IMR-90 (cell line): ENCODE measurements at regions not wholly inside any gene's neighbourhood (a gene's known extent, or its start where the extent isn't known, plus 50 kb on each side); places are given as distances from the start of the nearest gene placed in this dataset.

ENCODE experiments used
- ATAC-seq: fragments of 200-7000 bp; cut with Tn5 transposase; 2 replicates; pipeline ENCODE4 v1.9.1; 2020; ENCODE audit warnings: low read depth, mild to moderate bottlenecking, moderate library complexity
- BruUV-seq: library from RNA; stranded (reverse); fragments of 400-500 nt; replicated peaks from 2 replicates; lab custom pipeline; 2021; lab: Mats Ljungman, UMichigan
- CTCF ChIA-PET: fragments of 300-600 bp; formaldehyde crosslinking; extraction: SDS; loops from one replicate; lab custom pipeline; 2021; ENCODE audit warnings: antibody characterized with exemption; lab: Yijun Ruan, JAX
- POLR2A ChIA-PET: fragments of 300-600 bp; sonication (Branson Sonifier 250); formaldehyde crosslinking; loops from one replicate; lab custom pipeline; 2022; ENCODE audit warnings: antibody characterized with exemption; ENCODE audit not compliant: unreplicated experiment; lab: Charles Lee
- DNase-seq: peaks from one replicate; pipeline ENCODE4 v3.0.0; 2013
- H2AFZ ChIP-seq: replicated peaks from 2 replicates; pipeline ENCODE3; 2013; ENCODE audit warnings: low read length, mild to moderate bottlenecking; ENCODE audit not compliant: poor library complexity
- H2AK5ac ChIP-seq: 2 replicates; pipeline ENCODE4 v1.6.1; 2013; ENCODE audit warnings: low read depth, low read length, inconsistent platforms
- H2AK9ac ChIP-seq: replicated peaks from 2 replicates; pipeline ENCODE3; 2013; ENCODE audit warnings: mild to moderate bottlenecking, low read depth, low read length, moderate library complexity; ENCODE audit not compliant: poor library complexity
- H2BK120ac ChIP-seq: 2 replicates; pipeline ENCODE4 v1.6.1; 2013; ENCODE audit warnings: low read depth, low read length, inconsistent platforms
- H2BK15ac ChIP-seq: 3 replicates; pipeline ENCODE4 v1.6.1; 2013; ENCODE audit warnings: low read depth, low read length, inconsistent platforms
- H2BK20ac ChIP-seq: 2 replicates; pipeline ENCODE4 v1.6.1; 2013; ENCODE audit warnings: low read depth, mild to moderate bottlenecking, inconsistent platforms, low read length, moderate library complexity
- H2BK5ac ChIP-seq: 2 replicates; pipeline ENCODE4 v1.6.1; 2013; ENCODE audit warnings: mild to moderate bottlenecking, low read depth, low read length, inconsistent platforms; ENCODE audit not compliant: poor library complexity, severe bottlenecking
- H3K14ac ChIP-seq: replicated peaks from 2 replicates; pipeline ENCODE4 v1.6.1; 2013; ENCODE audit warnings: low read depth, low read length, inconsistent platforms
- H3K18ac ChIP-seq: 2 replicates; pipeline ENCODE4 v1.6.1; 2013; ENCODE audit warnings: low read depth, low read length, control low read depth
- H3K23ac ChIP-seq: 2 replicates; pipeline ENCODE4 v1.6.1; 2013; ENCODE audit warnings: low read depth, low read length, inconsistent platforms
- H3K27ac ChIP-seq: 2 replicates; pipeline ENCODE4 v1.5.1; 2013; ENCODE audit warnings: mild to moderate bottlenecking, control low read depth, low read length; ENCODE audit not compliant: insufficient read depth
- H3K27me3 ChIP-seq: 2 replicates; pipeline ENCODE4 v1.6.1; 2013; ENCODE audit warnings: low read length; ENCODE audit not compliant: control insufficient read depth, insufficient read depth
- H3K36me3 ChIP-seq: 2 replicates; pipeline ENCODE4 v1.6.1; 2013; ENCODE audit warnings: low read length, mixed read lengths; ENCODE audit not compliant: control insufficient read depth, insufficient read depth
- H3K4ac ChIP-seq: 2 replicates; pipeline ENCODE4 v1.6.1; 2013; ENCODE audit warnings: low read depth, low read length, inconsistent platforms
- H3K4me1 ChIP-seq: 2 replicates; pipeline ENCODE4 v1.6.1; 2013; ENCODE audit warnings: low read length, mixed read lengths; ENCODE audit not compliant: control insufficient read depth, insufficient read depth
- H3K4me2 ChIP-seq: 2 replicates; pipeline ENCODE4 v1.6.1; 2013; ENCODE audit warnings: low read depth, mild to moderate bottlenecking, control low read depth, low read length, moderate library complexity
- H3K4me3 ChIP-seq: 2 replicates; pipeline ENCODE4 v1.5.1; 2013; ENCODE audit warnings: low read depth, mild to moderate bottlenecking, control low read depth, low read length, moderate library complexity; ENCODE audit not compliant: insufficient read depth
- H3K56ac ChIP-seq: 2 replicates; pipeline ENCODE4 v1.6.1; 2013; ENCODE audit warnings: low read length, inconsistent platforms; ENCODE audit not compliant: insufficient read depth; ENCODE audit errors: extremely low read depth
- H3K79me1 ChIP-seq, 2 experiments: 2 replicates each; pipeline ENCODE4 v1.6.1; 2013; ENCODE audit warnings: low read length in 2 of 2, inconsistent platforms in 1 of 2, low read depth in 1 of 2
- H3K9ac ChIP-seq: 2 replicates; pipeline ENCODE4 v1.6.1; 2013; ENCODE audit warnings: low read depth, low read length, control low read depth
- H3K9me1 ChIP-seq: 2 replicates; pipeline ENCODE4 v1.6.1; 2013; ENCODE audit warnings: low read length, inconsistent platforms; ENCODE audit not compliant: insufficient read depth
- H3K9me3 ChIP-seq: 2 replicates; pipeline ENCODE4 v1.6.1; 2013; ENCODE audit warnings: low read length; ENCODE audit not compliant: control insufficient read depth, insufficient read depth
- H4K20me1 ChIP-seq: 2 replicates; pipeline ENCODE4 v1.6.1; 2013; ENCODE audit warnings: low read length, inconsistent platforms; ENCODE audit not compliant: insufficient read depth
- H4K5ac ChIP-seq: 2 replicates; pipeline ENCODE4 v1.6.1; 2013; ENCODE audit warnings: mild to moderate bottlenecking, low read depth, low read length, control low read depth
- H4K8ac ChIP-seq, 2 experiments: 2 replicates each; pipeline ENCODE4 v1.6.1; 2013; ENCODE audit warnings: low read depth in 2 of 2, low read length in 2 of 2, control low read depth in 1 of 2, inconsistent platforms in 1 of 2
- H4K91ac ChIP-seq: 2 replicates; pipeline ENCODE4 v1.6.1; 2013; ENCODE audit warnings: low read depth, low read length, inconsistent platforms; ENCODE audit not compliant: insufficient read depth
- CHD1 ChIP-seq: IDR thresholded peaks from 2 replicates; pipeline ENCODE4 v1.6.1; 2012; ENCODE audit warnings: low read depth, low read length, improper control_type of control experiment
- MAFK ChIP-seq: IDR thresholded peaks from 2 replicates; pipeline ENCODE4 v1.6.1; 2012; ENCODE audit warnings: low read depth, low read length, improper control_type of control experiment
- MAZ ChIP-seq: IDR thresholded peaks from 2 replicates; pipeline ENCODE4 v1.6.1; 2012; ENCODE audit warnings: low read depth, mild to moderate bottlenecking, low read length, improper control_type of control experiment, moderate library complexity, borderline replicate concordance
- MXI1 ChIP-seq: IDR thresholded peaks from 2 replicates; pipeline ENCODE4 v1.6.1; 2012; ENCODE audit warnings: low read depth, mild to moderate bottlenecking, low read length, moderate library complexity, borderline replicate concordance
- NFE2L2 ChIP-seq: fragments of 150-350 bp; IDR thresholded peaks from 2 replicates; pipeline ENCODE4 v1.6.1; 2016; ENCODE audit warnings: low read depth, mild to moderate bottlenecking, low read length
- POLR2A ChIP-seq: IDR thresholded peaks from 2 replicates; pipeline ENCODE4 v1.6.1; 2012; ENCODE audit warnings: mild to moderate bottlenecking, low read depth, low read length
- RAD21 ChIP-seq: IDR thresholded peaks from 2 replicates; pipeline ENCODE4 v1.6.1; 2012; ENCODE audit warnings: low read length, improper control_type of control experiment
- RCOR1 ChIP-seq: IDR thresholded peaks from 2 replicates; pipeline ENCODE4 v1.6.1; 2012; ENCODE audit warnings: mild to moderate bottlenecking, low read length, improper control_type of control experiment; ENCODE audit not compliant: insufficient replicate concordance
- RFX5 ChIP-seq: IDR thresholded peaks from 2 replicates; pipeline ENCODE4 v1.8.0; 2012; ENCODE audit warnings: low read depth, mild to moderate bottlenecking, low read length, moderate library complexity
- SMC3 ChIP-seq: fragments of 150-350 bp; IDR thresholded peaks from 2 replicates; pipeline ENCODE4 v1.6.1; 2016; ENCODE audit warnings: low read depth, mild to moderate bottlenecking, antibody characterized with exemption, low read length, moderate library complexity
- USF2 ChIP-seq: fragments of 150-350 bp; IDR thresholded peaks from 2 replicates; pipeline ENCODE4 v1.6.1; 2017; ENCODE audit warnings: mild to moderate bottlenecking, antibody characterized with exemption, low read length, low read depth
- WGBS, 2 experiments: methylation state at CpG; one replicate each; pipeline versions ENCODE4 v1.1.5 to v1.1.7; 2013; ENCODE audit warnings: missing lambda C conversion rate in 2 of 2; ENCODE audit not compliant: insufficient read length in 1 of 2; ENCODE audit errors: extremely low coverage in 2 of 2; 5-methylcytosine and 5-hydroxymethylcytosine counted together
- dilution Hi-C: fragments of 300-500 bp; cut with HindIII; formaldehyde crosslinking; loops from one replicate; pipeline ENCODE4 v1.14.3; 2018; ENCODE audit warnings: low sequenced_read_pairs; ENCODE audit not compliant: unreplicated experiment
- in situ Hi-C: fragments of 300-500 bp; cut with MboI; formaldehyde crosslinking; loops from 3 replicates; pipeline ENCODE4 v1.14.3; 2019; ENCODE audit warnings: low sequenced_read_pairs, inconsistent platforms, mixed read lengths
- intact Hi-C: fragments of 100-400 bp; cut with micrococcal nuclease; formaldehyde crosslinking; loops from 2 replicates; pipeline ENCODE4 v1.10.0; 2022

- H2AK9ac ChIP-seq = no peak overlapping the region
- CTCF ChIA-PET = no interaction called here
- POLR2A ChIA-PET = no interaction called here
- no peak overlapping the region for H2AK5ac ChIP-seq
- H3K4ac ChIP-seq = no peak overlapping the region
- H4K5ac ChIP-seq = no peak overlapping the region
- no peak overlapping the region for H4K8ac ChIP-seq
- no peaks in the 10 kb centered on the region for H3K9me3 ChIP-seq
- H2BK5ac ChIP-seq = no peak overlapping the region
- H3K14ac ChIP-seq = no peak overlapping the region
- no peak overlapping the region for H3K27ac ChIP-seq
- dilution Hi-C loops = no loop called here
- no peak overlapping the region for H4K91ac ChIP-seq
- H3K4me3 ChIP-seq = no peak overlapping the region
- no peak overlapping the region for H3K56ac ChIP-seq
- H3K9ac ChIP-seq = no peak overlapping the region
- no peaks in the 10 kb centered on the region for H3K9me1 ChIP-seq
- no TSS peak for BruUV-seq
- no peak overlapping the region for H2BK120ac ChIP-seq
- H3K4me1 ChIP-seq = no peaks in the 10 kb centered on the region
- no peaks in the 10 kb centered on the region for H3K36me3 ChIP-seq
- no peak overlapping the region for H2BK20ac ChIP-seq
- WGBS, 2 experiments = 100% methylated on average over 2 of the region's 11 CpGs; no CpG with 5 or more reads in 1 of the 2 experiments
- H3K4me2 ChIP-seq = no peak overlapping the region
- in situ Hi-C loops = no loop called here
- DNase-seq = no peak
- H2BK15ac ChIP-seq = no peak overlapping the region
- no peaks in the 10 kb centered on the region for H3K79me1 ChIP-seq
- no peak for TF ChIP-seq MAFK
- TF ChIP-seq MXI1 = no peak
- no peak for TF ChIP-seq USF2
- no peak for TF ChIP-seq SMC3
- no peak for TF ChIP-seq RCOR1
- TF ChIP-seq RFX5 = no peak
- TF ChIP-seq CHD1 = no peak
- no peak for TF ChIP-seq MAZ
- no peak for TF ChIP-seq RAD21
- TF ChIP-seq POLR2A = no peak
- no peak for TF ChIP-seq NFE2L2
- no peaks in the 10 kb centered on the region for H4K20me1 ChIP-seq
- H2AFZ ChIP-seq = no peak overlapping the region
- H3K23ac ChIP-seq = no peak overlapping the region
- intact Hi-C loops = no loop called here
- ATAC-seq = no peak
- no peaks in the 10 kb centered on the region; the same call in 1 of the 2 replicates for H3K27me3 ChIP-seq
- no peak overlapping the region for H3K18ac ChIP-seq
These were observed 207.7 kb upstream of the JARID2 start for GRCh38 chr6:15038013-15038791.
